ENCODE measurements at regions not wholly inside any gene's neighbourhood (a gene's known extent, or its start where the extent isn't known, plus 50 kb on each side); places are given as distances from the start of the nearest gene placed in this dataset.

DNA sequence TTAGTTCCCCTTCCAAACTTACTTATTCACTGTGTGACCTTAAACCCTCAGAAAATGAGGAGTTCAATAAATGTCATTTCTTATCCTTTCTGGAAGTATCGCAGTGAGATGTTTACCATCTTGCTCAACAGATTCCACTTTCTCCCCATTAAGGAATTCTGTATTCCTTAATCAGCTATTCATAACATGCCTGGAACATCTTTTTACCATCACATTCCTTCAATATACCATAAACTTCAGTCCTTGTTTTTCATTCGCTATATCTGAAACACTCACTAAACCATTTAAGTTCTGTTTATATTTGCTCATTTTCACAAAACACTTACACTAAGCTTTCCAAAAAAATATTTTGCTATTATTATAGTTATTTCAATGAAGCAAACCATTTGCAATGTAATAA, 1158.6 kb downstream of the CDH12 start:
- no peak for DNase-seq

DNA sequence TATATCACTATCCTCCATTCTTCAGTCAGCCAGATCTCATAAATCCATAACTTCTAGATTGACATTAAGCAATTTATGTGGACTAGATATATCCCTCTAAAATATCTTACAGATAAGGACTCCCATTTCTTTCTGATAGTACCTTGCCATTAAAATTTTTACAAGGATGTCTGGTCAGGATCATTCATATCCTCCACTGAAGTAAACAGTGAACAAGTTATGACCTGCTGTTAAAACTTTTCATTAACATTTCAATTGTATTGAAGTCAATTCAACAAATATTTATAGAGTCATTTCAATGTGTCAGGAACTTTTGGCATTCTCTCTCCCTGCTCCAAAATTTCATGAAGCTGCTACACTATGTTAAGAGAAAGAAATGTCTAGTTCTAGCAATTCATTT, 1159.6 kb downstream of the CDH12 start:
- no peak for DNase-seq

- DNase-seq, result no peak
Measured at GRCh38 chr5:21689587-21689986, 1163.6 kb downstream of the CDH12 start.

DNA sequence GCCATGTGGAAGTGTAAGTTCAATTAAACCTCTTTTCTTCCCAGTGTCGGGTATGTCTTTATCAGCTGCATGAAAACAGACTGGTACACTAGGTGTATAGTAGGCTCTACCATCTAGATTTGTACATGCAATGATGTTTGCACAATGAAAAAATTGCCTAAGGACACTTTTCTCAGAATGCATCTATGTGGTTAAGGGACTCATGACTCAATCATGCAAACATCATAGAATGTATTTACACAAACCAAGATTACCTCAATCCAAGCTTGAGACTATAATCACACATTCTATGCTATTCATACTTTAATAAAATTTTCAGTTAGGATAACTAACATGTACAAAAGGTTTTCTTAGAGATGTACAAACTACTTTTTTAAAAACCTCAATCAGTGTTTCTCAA, 1164.5 kb downstream of the CDH12 start:
- DNase-seq, result no peak

GRCh38 chr5:21687621-21688020, 1165.5 kb downstream of the CDH12 start:
- no peak for DNase-seq

GRCh38 chr5:21686706-21687105, 1166.4 kb downstream of the CDH12 start:
- no peak for DNase-seq

DNA sequence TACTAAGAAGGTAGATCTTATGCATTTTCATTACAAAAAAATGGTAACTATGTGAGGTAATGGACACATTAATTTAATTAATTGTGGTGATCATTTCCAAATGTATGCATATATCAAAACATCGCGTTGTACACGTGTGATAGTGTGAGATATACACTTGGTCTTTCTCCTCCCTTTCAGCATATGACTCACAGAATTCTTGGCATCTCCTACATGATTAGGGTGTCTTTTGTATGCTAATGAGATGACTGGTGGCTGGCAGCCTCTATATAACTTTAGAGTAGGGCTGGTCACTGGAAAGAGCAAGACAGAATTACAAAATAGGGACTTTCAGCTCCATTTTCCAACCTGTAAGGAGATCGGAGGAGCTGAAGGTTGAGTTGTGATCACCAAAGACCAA, 1167.6 kb downstream of the CDH12 start:
- DNase-seq, result no peak

DNA sequence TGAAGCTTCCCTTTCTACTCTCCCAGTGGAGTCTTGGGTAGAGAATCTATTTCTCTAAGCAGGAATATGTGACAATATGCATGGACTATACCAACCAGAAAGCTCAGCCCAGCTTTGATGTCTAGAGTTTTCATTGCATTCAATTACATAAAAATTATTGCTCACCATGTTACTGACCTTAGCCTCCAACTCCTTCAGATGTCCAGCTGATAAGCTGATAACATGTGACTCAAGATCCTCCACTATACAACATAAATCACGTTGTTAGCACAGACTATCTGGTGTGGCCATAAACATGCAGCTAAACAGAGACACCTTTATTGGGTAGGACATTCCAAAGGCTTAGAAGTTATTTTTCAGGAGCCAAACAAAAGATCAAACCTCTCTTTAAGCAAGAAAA, 1168.2 kb downstream of the CDH12 start:
- DNase-seq, result no peak

- no peak for DNase-seq
Measured at GRCh38 chr5:21681911-21682310, 1171.2 kb downstream of the CDH12 start.

- no peak for DNase-seq
Measured at GRCh38 chr5:21680641-21681040, 1172.5 kb downstream of the CDH12 start.

- no peak for DNase-seq
Measured at GRCh38 chr5:21680196-21680595, 1172.9 kb downstream of the CDH12 start.

- DNase-seq, result no peak
Measured at GRCh38 chr5:21678526-21678925, 1174.6 kb downstream of the CDH12 start.

GRCh38 chr5:21672911-21673310, 1180.2 kb downstream of the CDH12 start:
- no peak for DNase-seq

- no peak for DNase-seq
Measured at GRCh38 chr5:21672360-21672759, 1180.8 kb downstream of the CDH12 start.

DNA sequence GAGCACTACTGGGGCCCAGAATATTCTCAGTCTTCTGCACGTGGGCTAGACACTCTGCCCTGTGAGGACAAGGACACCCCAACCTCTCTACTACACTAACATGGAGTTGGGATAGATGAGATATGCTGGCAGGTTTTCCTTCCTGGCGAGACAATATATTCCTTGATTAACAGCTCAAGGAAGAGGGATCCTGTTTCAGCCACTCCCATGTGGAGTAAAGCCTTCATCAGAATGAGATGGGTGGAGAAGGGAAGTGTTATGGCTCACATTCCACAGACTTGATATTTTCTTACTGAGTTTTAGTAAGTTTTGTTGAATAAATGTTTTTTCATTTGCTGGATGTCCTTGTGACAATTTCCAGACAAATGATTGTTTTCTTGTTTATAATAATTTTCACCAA, 1187.6 kb downstream of the CDH12 start:
- no peak for DNase-seq

- DNase-seq, result no peak
Measured at GRCh38 chr5:21663082-21663481, 1190.1 kb downstream of the CDH12 start.

- no peak for DNase-seq
Measured at GRCh38 chr5:21661184-21661583, 1192.0 kb downstream of the CDH12 start.

DNA sequence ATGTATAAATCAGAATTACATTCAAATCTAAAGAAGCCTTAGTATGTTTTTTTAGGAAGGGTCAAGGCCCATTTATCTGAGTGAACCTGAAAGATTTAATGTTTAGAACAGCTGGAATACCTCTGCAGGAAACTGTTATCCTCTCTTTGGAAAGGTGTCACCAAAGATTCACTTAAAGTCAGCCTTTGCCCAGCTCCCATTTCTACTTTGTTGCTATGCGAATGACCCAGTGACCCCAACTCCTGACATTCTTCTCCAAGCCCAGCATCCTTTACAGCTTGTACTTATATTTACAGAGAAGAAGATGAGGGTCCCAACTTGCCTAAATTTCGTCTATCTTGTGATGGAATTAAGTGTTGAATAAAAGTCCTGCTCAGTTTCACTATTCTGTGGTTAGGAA, 1198.6 kb downstream of the CDH12 start:
- no peak for DNase-seq

- no peak for DNase-seq
Measured at GRCh38 chr5:21649969-21650368, 1203.2 kb downstream of the CDH12 start.

- no peak for DNase-seq
Measured at GRCh38 chr5:21646469-21646868, 1206.7 kb downstream of the CDH12 start.

DNA sequence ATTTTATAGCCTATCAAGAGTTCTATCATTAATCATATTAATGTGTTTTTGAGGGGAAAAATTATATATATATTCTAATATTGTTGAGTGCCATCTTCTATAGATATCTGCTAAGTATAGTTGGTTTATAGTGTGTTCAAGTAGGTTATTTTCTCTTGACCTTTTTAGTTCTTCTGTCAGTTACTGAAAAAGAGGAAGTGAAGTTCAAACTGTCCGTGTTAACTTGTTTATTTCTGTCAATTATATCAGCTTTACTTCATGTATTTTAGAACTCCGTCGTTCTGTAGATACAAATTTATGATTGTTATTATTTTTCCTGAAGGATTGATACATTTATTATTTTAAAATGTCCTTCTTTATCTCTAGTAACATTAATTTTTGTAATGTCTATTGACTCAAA, 1209.1 kb downstream of the CDH12 start:
- DNase-seq, result no peak

DNA sequence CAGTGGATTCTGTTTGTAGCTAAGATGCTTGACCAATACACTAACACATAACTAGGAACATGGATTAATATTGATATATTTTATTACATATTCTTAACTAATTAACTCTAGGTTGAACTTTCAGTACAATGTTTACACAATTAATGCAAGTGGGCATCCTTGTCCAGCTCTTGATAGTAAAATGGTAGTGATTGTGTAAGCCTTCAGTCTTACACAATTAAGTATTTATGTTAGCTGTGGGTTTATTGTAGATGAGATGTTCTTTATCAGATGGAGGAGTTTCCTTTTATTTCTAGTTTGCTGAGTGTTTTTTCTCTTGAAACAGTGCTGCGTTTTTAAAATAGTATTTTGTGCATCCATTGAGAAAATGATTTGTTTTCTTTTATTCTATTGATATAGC, 1210.8 kb downstream of the CDH12 start:
- DNase-seq, result no peak

DNA sequence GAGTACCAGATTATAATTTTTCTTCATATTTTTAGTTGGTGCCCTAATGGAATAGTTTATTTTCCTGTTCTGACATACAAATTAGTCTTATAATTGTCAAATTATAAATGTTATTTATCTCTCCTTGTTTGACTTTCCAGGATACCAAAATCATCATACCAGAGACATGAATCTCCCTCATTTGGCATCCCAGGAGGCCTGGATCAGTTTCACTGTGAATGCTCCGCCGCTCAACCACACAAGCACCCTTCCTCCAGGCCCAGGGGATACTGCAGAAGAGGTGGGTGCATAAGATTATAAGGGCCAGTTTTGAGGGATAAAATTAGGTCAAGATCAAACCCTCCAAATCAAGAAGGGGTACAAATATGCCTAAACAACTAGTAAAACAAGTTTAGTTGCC, 1229.3 kb downstream of the CDH12 start:
- no peak for DNase-seq

GRCh38 chr5:21615195-21615765, 1237.9 kb downstream of the CDH12 start:
- no peak for DNase-seq

GRCh38 chr5:21613971-21614488, 1239.1 kb downstream of the CDH12 start:
- no peak for DNase-seq

GRCh38 chr5:21603796-21604195, 1249.3 kb downstream of the CDH12 start:
- no peak for DNase-seq
